HepG2 (cell line): ENCODE measurements at regions not wholly inside any gene's neighbourhood (a gene's known extent, or its start where the extent isn't known, plus 50 kb on each side); places are given as distances from the start of the nearest gene placed in this dataset.
A peak's percentile ranks its signal among the peaks of the same experiment; 100 is the strongest.

Experiments
- ATF6 ChIP-seq: sonication (generic); formaldehyde crosslinking; conservative IDR thresholded peaks from 2 replicates; pipeline ENCODE4 v1.4.0; 2020; ENCODE audit warnings: missing genetic modification reagents
- ATF7-NPFF ChIP-seq: sonication (generic); formaldehyde crosslinking; IDR thresholded peaks from 2 replicates; pipeline ENCODE4 v1.8.1; 2023; ENCODE audit warnings: mild to moderate bottlenecking, low read depth, missing genetic modification reagents, moderate library complexity
- CEBPB ChIP-seq: IDR thresholded peaks from 2 replicates; pipeline ENCODE4 v1.6.1; 2011; ENCODE audit warnings: low read depth, low read length, improper control_type of control experiment, borderline replicate concordance
- HDAC2 ChIP-seq: sonication (generic); formaldehyde crosslinking; IDR thresholded peaks from 2 replicates; pipeline ENCODE4 v1.4.0; 2020; ENCODE audit warnings: missing genetic modification reagents
- HMGXB3 ChIP-seq: sonication (generic); formaldehyde crosslinking; IDR thresholded peaks from 2 replicates; pipeline ENCODE4 v1.4.0; 2020; ENCODE audit warnings: missing genetic modification reagents, borderline replicate concordance
- MIER2 ChIP-seq: IDR thresholded peaks from 2 replicates; pipeline ENCODE4 v1.6.1; 2016; ENCODE audit warnings: missing biosample characterization, missing genetic modification reagents
- MYNN ChIP-seq: sonication (generic); formaldehyde crosslinking; IDR thresholded peaks from 2 replicates; pipeline ENCODE4 v1.4.0; 2020; ENCODE audit warnings: mild to moderate bottlenecking, low read depth, missing genetic modification reagents
- PAXIP1 ChIP-seq: sonication (generic); formaldehyde crosslinking; conservative IDR thresholded peaks from 2 replicates; pipeline ENCODE4 v1.4.0; 2020; ENCODE audit warnings: mild to moderate bottlenecking, missing genetic modification reagents, moderate library complexity
- REPIN1 ChIP-seq: sonication (generic); formaldehyde crosslinking; IDR thresholded peaks from 2 replicates; pipeline ENCODE4 v1.8.0; 2022; ENCODE audit warnings: missing genetic modification reagents, low read depth, mild to moderate bottlenecking, borderline replicate concordance
- SOX13 ChIP-seq, 3 experiments: fragments of 450-650 bp in 1 of 3; sonication (generic) in 1 of 3; formaldehyde crosslinking in 1 of 3; IDR thresholded peaks in 2 of 3; conservative IDR thresholded peaks in 1 of 3; 2 replicates each; pipeline versions ENCODE4 v1.5.0 to v1.6.1; 2016 to 2020; ENCODE audit warnings: antibody characterized with exemption in 1 of 3, mild to moderate bottlenecking in 1 of 3, missing compliant biosample characterization in 1 of 3, missing genetic modification reagents in 1 of 3, moderate library complexity in 1 of 3
- ZFP90 ChIP-seq: sonication (generic); formaldehyde crosslinking; IDR thresholded peaks from 2 replicates; pipeline ENCODE4 v1.8.0; 2022; ENCODE audit warnings: missing genetic modification reagents, mild to moderate bottlenecking, inconsistent platforms, borderline replicate concordance
- ZNF614 ChIP-seq: IDR thresholded peaks from 2 replicates; pipeline ENCODE4 v1.6.1; 2018; ENCODE audit warnings: missing biosample characterization, missing genetic modification reagents, inconsistent platforms, borderline replicate concordance
- ZSCAN9 ChIP-seq: IDR thresholded peaks from 2 replicates; pipeline ENCODE4 v1.6.1; 2016; ENCODE audit warnings: borderline replicate concordance
- TF ChIP-seq, protein P1 (sequence below): sonication (generic); formaldehyde crosslinking; IDR thresholded peaks from 2 replicates; pipeline ENCODE4 v1.5.1; 2020; ENCODE audit warnings: mild to moderate bottlenecking, missing genetic modification reagents, borderline replicate concordance
- TF ChIP-seq, protein P2 (sequence below): sonication (generic); formaldehyde crosslinking; IDR thresholded peaks from 2 replicates; pipeline ENCODE4 v1.4.0; 2020; ENCODE audit warnings: missing genetic modification reagents

GRCh38 chr3:182711261-182711683 lies 82.0 kb upstream of the ATP11B start (continued):
- TF ChIP-seq PAXIP1 (CRISPR knock-in tag) (peak; percentile 69), REPIN1 (peak; percentile 65; the same call in 1 of the 2 replicates), ZNF614 (CRISPR knock-in tag) (peak; percentile 44; the same call in 1 of the 2 replicates), HDAC2 (CRISPR knock-in tag) (0 out of 2 replicates have a peak, but pooled peaks have one; percentile 49), MIER2 (CRISPR knock-in tag) (no peak), ZSCAN9 (0 out of 2 replicates have a peak, but pooled peaks have one; percentile 23), ATF6 (no peak), CEBPB (peak; percentile 69), ZFP90 (CRISPR knock-in tag) (no peak), SOX13 (IDR thresholded peaks at IDR 0.05) (no peak; the same call in 1 of the 2 replicates), SOX13 (CRISPR knock-in tag; conservative IDR thresholded peaks at IDR 0.05 in 1 of 2, IDR thresholded peaks at IDR 0.05 in 1 of 2) (peak in 1 of 2 experiments; percentile 43; a peak in 2 of 4 replicates), HMGXB3 (CRISPR knock-in tag) (no peak), ATF7-NPFF (CRISPR knock-in tag) (no peak), MYNN (no peak)
- TF ChIP-seq, protein P1, sequence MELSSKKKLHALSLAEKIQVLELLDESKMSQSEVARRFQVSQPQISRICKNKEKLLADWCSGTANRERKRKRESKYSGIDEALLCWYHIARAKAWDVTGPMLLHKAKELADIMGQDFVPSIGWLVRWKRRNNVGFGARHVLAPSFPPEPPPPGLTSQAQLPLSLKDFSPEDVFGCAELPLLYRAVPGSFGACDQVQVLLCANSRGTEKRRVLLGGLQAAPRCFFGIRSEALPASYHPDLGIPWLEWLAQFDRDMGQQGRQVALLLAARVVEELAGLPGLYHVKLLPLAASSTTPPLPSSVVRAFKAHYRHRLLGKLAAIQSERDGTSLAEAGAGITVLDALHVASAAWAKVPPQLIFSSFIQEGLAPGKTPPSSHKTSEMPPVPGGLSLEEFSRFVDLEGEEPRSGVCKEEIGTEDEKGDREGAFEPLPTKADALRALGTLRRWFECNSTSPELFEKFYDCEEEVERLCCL (CRISPR knock-in tag) = no peak
- TF ChIP-seq, protein P2, sequence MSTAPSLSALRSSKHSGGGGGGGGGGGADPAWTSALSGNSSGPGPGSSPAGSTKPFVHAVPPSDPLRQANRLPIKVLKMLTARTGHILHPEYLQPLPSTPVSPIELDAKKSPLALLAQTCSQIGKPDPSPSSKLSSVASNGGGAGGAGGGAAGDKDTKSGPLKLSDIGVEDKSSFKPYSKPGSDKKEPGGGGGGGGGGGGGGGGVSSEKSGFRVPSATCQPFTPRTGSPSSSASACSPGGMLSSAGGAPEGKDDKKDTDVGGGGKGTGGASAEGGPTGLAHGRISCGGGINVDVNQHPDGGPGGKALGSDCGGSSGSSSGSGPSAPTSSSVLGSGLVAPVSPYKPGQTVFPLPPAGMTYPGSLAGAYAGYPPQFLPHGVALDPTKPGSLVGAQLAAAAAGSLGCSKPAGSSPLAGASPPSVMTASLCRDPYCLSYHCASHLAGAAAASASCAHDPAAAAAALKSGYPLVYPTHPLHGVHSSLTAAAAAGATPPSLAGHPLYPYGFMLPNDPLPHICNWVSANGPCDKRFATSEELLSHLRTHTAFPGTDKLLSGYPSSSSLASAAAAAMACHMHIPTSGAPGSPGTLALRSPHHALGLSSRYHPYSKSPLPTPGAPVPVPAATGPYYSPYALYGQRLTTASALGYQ (CRISPR knock-in tag) = no peak
